DMS 273 (cell line): ENCODE measurements at regions not wholly inside any gene's neighbourhood (a gene's known extent, or its start where the extent isn't known, plus 50 kb on each side); places are given as distances from the start of the nearest gene placed in this dataset.

Source experiments
- DNase-seq: peaks from one replicate; lab custom pipeline; 2025; ENCODE audit not compliant: unreplicated experiment; lab: John Stamatoyannopoulos, UW

DNA sequence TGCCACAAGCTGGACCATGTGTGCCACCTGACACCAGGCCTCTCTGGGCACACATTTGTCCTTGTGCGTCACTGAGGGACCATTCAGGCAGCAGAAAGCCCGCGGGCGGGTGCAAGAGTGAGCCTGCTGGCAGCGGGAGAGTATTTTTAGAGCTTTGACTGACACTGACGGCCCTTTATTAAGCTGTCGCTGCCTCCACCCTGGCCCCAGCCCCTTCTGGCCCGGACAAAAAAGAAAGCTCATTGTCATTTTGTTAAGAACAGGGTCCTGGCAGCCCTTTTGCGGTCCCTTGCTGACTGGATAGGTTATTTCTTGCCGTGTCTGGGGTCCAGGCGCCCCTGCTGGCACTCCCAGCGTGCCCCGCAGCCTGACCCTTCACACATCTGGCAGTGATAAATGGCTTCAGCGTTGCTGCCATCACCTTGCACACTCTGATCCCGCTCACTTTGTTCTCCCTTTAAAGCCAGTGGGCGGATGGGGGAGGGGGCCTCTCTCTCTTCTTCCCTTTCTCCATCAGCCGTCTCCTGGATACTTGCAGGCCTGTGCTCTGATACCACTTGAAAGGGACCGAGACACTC lies 78.4 kb upstream of the NKD1 start:
- DNase-seq = no peak

- no peak for DNase-seq
These were observed 79.0 kb upstream of the NKD1 start for GRCh38 chr16:50469121-50469743.

GRCh38 chr16:50468749-50469078 lies 79.5 kb upstream of the NKD1 start:
- DNase-seq = no peak

GRCh38 chr16:50467943-50468748 lies 80.0 kb upstream of the NKD1 start:
- DNase-seq = peak; percentile 87

- DNase-seq = no peak
These were observed 80.6 kb upstream of the NKD1 start for GRCh38 chr16:50467559-50467942.

- DNase-seq = no peak
These were observed 82.0 kb upstream of the NKD1 start for GRCh38 chr16:50466170-50466569.

- peak; percentile 32 for DNase-seq
These were observed 83.6 kb upstream of the NKD1 start for GRCh38 chr16:50464325-50465290.

DNA sequence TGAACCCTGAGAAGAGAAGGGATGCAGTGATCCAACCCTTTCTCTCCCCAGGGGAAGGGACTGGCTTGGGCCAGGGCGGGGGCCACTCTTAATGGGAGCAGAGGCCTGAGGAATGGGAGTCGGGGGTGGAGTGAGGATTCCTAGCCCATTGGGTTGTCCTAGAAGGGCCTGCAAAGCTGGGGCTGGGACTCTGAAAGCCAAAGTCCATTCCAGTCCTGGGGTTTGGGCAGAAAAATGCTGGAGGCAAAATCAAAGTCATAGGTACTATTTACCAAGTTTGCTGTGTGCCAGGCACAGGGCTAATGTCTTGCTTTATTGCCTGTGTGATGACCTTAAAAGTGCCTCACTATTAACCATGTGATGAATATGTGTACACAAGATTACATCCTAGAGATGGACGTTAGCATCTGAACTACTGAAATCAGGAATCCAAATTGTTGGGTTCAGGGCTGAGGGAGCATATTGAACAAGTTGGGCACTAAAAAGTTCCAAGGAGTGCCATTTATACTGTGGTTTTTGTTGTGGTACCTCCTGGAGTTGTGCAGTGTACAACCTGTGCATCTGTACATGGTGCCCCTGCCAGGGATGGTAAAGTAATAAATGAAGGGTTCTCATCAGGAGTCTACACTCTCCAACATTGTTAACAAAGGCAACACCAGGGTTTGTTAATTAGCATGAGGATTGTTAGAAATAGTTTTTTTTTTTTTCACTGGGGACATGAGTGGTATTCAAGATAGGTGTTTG lies 84.4 kb upstream of the NKD1 start:
- DNase-seq = no peak

DNA sequence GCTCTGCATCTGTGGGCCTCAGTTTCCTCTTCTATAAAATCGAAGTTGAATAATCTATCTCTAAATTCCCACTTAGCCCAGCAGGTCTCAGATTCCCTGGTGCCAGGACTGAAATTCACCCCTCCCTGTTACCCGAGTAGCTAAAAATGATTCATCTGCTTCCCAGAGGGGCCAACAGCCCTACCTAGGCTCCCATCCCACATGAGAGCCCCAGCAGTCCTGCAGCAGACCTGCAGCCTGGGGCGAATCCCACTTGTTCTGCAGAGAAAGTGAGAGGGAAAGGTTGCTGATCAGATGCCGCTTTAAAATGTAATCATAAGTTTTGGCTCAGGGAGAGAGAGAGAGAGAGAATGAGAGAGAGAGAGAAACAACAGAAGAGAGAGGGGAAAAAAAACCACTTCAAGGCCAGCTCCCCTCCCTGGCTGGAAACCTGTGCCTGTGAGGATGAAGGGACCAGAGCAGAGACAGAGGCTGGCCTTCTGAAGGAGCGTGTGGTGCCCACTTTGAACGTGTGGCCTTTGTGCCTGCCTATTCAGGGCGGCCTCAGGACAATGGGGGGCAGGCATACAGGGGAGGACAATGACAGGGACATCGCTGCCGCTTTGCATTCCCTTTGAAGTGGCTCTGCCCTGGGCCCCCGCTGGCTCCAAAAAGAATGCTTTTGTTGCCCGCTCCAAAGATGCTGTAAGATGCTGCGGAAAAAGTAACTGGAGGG lies 85.2 kb upstream of the NKD1 start:
- DNase-seq = no peak

DNA sequence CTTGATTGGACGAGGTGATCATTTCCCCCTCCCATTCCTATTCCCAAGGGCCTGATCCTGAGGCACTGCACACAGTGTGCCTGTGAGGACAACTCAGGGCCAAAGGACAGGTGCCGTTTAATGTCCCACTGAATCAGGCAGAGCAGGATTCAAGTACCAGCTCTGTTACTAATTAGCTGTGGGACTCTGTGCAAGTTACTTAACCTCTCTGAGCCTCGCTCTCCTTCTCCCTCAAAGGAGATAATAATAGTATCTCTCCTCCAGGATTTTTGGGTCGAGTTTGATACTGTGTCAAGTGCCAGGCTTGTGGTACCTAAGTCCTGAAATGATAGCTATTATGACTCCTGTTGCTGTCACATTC lies 86.8 kb upstream of the NKD1 start:
- no peak for DNase-seq

DNA sequence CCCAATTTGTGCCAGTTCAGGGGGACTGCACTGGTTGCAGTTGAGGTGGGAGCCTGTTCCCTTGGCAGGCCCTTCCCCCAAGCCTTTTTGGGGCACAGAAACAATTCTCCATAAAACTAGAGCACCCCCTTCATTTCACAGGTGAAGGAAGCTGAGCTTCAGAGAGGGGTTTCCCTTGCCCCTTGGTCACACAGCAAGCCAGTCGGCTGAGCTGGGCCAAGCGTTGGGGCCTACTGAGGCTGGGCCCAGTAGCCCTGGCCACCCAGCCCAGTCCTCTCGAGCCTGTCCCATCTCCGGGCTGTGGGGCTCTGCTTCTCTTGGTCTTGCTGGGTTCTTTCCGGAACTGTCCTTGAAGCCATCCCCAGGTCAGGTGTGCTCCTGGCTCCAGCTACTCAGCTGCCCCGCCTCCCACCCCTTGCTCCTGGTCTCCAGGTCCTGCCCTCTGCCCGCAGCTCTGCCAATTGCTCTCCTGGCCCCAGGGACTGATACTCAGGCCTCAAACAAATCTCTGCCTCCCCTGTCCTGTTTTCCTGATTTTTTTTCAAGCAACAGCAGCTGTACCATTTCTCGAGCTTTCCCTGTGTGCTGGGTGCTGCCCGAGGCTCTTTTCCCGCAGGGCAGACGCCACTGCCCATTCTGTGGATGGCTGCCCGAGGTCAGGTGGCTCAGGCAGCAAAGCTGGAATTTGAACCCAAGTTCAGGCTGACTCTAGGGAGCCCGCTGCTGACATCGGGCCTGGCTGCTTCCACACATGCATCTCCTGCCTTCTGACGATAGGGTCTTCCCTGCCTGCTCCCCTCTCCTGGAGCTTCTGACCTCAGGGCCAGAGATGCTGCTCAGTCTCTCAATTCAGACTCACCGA lies 87.4 kb upstream of the NKD1 start:
- no peak for DNase-seq

DNA sequence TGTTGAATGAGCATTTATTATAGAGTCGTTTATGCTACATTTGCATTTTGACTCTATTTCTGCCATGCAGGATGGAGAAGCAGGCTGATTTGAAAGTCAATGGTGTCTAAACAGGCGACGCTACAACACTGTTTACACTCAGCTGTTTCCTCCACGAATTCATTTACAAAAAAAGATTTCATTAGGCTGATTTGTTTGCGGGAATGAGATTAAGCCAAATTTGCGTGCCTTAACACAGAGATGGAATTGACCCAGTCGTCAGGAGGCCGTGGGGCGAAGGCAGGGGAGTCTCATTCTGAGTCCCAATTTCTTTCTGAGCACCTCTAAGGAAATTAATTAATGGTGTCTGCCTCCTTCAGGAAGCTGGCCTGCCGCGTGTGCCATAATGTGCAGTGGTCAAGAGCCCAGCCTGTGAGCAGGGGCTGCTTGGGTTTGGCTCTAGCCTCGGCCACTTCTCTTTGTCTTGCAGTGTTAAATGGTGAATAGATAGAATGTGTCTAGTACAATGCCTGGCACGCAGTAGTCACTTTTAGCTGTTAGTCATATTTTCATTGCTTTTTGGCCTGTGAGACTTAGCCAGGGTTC lies 88.6 kb upstream of the NKD1 start:
- no peak for DNase-seq

GRCh38 chr16:50458667-50459495 lies 89.3 kb upstream of the NKD1 start:
- DNase-seq = no peak

- no peak for DNase-seq
These were observed 89.2 kb upstream of the BRD7 start for GRCh38 chr16:50457979-50458491.

- DNase-seq = no peak
These were observed 88.6 kb upstream of the BRD7 start for GRCh38 chr16:50457423-50457822.

DNA sequence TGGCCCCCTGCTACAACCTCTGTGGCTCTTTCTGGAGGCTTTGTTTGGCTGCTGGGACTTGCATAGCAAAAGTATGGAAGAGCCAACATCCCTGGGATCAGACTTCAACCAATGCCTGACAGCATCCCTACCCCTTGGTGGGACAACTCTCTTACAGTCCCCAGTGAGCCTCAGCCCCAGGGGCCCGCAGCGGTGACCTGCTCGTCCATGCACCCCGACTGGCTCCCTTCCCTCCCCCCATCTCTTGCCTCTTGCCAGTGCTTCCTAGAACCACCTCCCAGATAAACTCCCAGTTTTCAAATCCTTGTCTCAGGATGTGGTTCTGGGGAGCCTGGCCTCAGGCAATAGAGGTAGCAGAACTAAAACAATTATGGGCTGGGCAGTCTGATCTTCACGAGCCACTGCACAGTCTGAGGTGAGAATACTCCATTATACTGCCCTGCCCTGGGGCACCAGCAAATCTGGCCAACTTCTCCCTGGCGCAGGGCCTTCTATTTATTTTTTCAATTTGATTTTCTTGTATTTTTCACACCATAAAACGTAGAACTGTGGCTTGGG lies 86.6 kb upstream of the BRD7 start:
- DNase-seq = no peak

GRCh38 chr16:50453446-50453845 lies 84.7 kb upstream of the BRD7 start:
- no peak for DNase-seq
